ENCODE measurements at regions not wholly inside any gene's neighbourhood (a gene's known extent, or its start where the extent isn't known, plus 50 kb on each side); places are given as distances from the start of the nearest gene placed in this dataset.
"Not testable (repeated sequence)": the region's sequence is repeated elsewhere in the genome, so short reads cannot be mapped to it uniquely, and the experiment has no call there.

GRCh38 chr18:49692906-49693716, 120.2 kb downstream of the ACAA2 start:
- ATAC-seq (no peak), FAIRE-seq (no peak), DNase-seq (no peak)
- Histone ChIP-seq H3K4me1 (no peaks in the 10 kb centered on the region), H3K27me3 (no peaks in the 10 kb centered on the region), H3K36me3 (no peaks in the 10 kb centered on the region), H3K27ac (no peak overlapping the region), H3K4me3 (no peak overlapping the region), H3K9me3 (no peaks in the 10 kb centered on the region)
- intact Hi-C loops (cut with DNase I) = no loop called here
- WGBS, 2 donors = 81 to 83% methylated on average over 10 of the region's 10 CpGs
- no peak for TF ChIP-seq CTCF (IDR thresholded peaks at IDR 0.05)

- Histone ChIP-seq H3K4me3 (no peak overlapping the region), H3K9me3 (no peaks in the 10 kb centered on the region), H3K36me3 (no peaks in the 10 kb centered on the region), H3K27ac (peak overlapping the region in 1 of 4 donors; percentile 22), H3K4me1 (no peaks in the 10 kb centered on the region), H3K27me3 (no peaks in the 10 kb centered on the region)
- ATAC-seq = peak in 2 of 4 donors; percentile 47 to 55
- intact Hi-C loops (cut with DNase I) = no loop called here
- 79% methylated on average over 2 of the region's 2 CpGs for WGBS, 2 donors
- DNase-seq = peak in 1 of 6 donors; percentile 20
- TF ChIP-seq CTCF (IDR thresholded peaks at IDR 0.05) = no peak
- FAIRE-seq = no peak
These were observed 122.1 kb downstream of the ACAA2 start for GRCh38 chr18:49691177-49691608.

- Histone ChIP-seq H3K36me3 (no peaks in the 10 kb centered on the region), H3K4me1 (no peaks in the 10 kb centered on the region), H3K9me3 (no peaks in the 10 kb centered on the region), H3K27ac (no peak overlapping the region), H3K27me3 (no peaks in the 10 kb centered on the region), H3K4me3 (no peak overlapping the region)
- ATAC-seq (peak in 1 of 4 donors; percentile 31), DNase-seq (no peak), FAIRE-seq (no peak)
- intact Hi-C loops (cut with DNase I) = no loop called here
- TF ChIP-seq CTCF (IDR thresholded peaks at IDR 0.05) = no peak
- WGBS, 2 donors = 62 to 64% methylated on average over 3 of the region's 3 CpGs
These were observed 123.0 kb downstream of the ACAA2 start for GRCh38 chr18:49690312-49690711.

- H3K9me3 ChIP-seq = no peaks in the 10 kb centered on the region
- ATAC-seq = no peak
- H3K27me3 ChIP-seq = no peaks in the 10 kb centered on the region
- H3K4me1 ChIP-seq = no peaks in the 10 kb centered on the region
- no peak for TF ChIP-seq CTCF (IDR thresholded peaks at IDR 0.05)
- 79 to 82% methylated on average over 6 of the region's 6 CpGs for WGBS, 2 donors
- no peaks in the 10 kb centered on the region for H3K36me3 ChIP-seq
- intact Hi-C loops (cut with DNase I) = no loop called here
- H3K27ac ChIP-seq = no peak overlapping the region
- H3K4me3 ChIP-seq = no peak overlapping the region
- no peak for FAIRE-seq
- DNase-seq = no peak
These were observed 123.5 kb downstream of the LIPG start for GRCh38 chr18:49685231-49685942.

GRCh38 chr18:49682803-49683190, 120.9 kb downstream of the LIPG start:
- ATAC-seq; FAIRE-seq; H3K4me3 ChIP-seq; DNase-seq; H3K9me3 ChIP-seq; H3K27me3 ChIP-seq; intact Hi-C loops (cut with DNase I); H3K27ac ChIP-seq; H3K36me3 ChIP-seq; H3K4me1 ChIP-seq: not testable (repeated sequence)
- 93 to 97% methylated on average over 3 of the region's 3 CpGs for WGBS, 2 donors

Measured in pancreas (tissue), 10 donors.